Neural cell (in vitro differentiated cells): ENCODE measurements at regions not wholly inside any gene's neighbourhood (a gene's known extent, or its start where the extent isn't known, plus 50 kb on each side); places are given as distances from the start of the nearest gene placed in this dataset.

Experiments used
- CTCF ChIP-seq: fragments of 450-650 bp; IDR thresholded peaks from 2 replicates; pipeline ENCODE4 v1.5.1; 2014; ENCODE audit warnings: antibody characterized with exemption, mild to moderate bottlenecking, moderate library complexity; ENCODE audit not compliant: poor library complexity, severe bottlenecking
- EP300 ChIP-seq: fragments of 450-650 bp; conservative IDR thresholded peaks from 2 replicates; pipeline ENCODE4 v1.6.1; 2014; ENCODE audit warnings: antibody characterized with exemption, mild to moderate bottlenecking, moderate library complexity; ENCODE audit not compliant: poor library complexity, severe bottlenecking
- EZH2 ChIP-seq: fragments of 200-600, 300-800 bp; shearing (Covaris generic), sonication (generic); IDR thresholded peaks from 2 replicates; pipeline ENCODE4 v1.6.1; 2014; ENCODE audit warnings: antibody characterized with exemption, low read length, borderline replicate concordance, mild to moderate bottlenecking; ENCODE audit not compliant: insufficient read depth, poor library complexity, severe bottlenecking
- POLR2AphosphoS5 ChIP-seq: IDR thresholded peaks from 2 replicates; pipeline ENCODE4 v1.6.1; 2012
- RAD21 ChIP-seq: fragments of 450-650 bp; conservative IDR thresholded peaks from 2 replicates; pipeline ENCODE4 v1.6.1; 2014; ENCODE audit warnings: antibody characterized with exemption, mild to moderate bottlenecking, moderate library complexity
- REST ChIP-seq: IDR thresholded peaks from 2 replicates; pipeline ENCODE4 v1.6.1; 2012; ENCODE audit warnings: borderline replicate concordance
- TAF1 ChIP-seq: IDR thresholded peaks from 2 replicates; pipeline ENCODE4 v1.6.1; 2012; ENCODE audit warnings: low read depth

- TF ChIP-seq CTCF (no peak), EZH2 (no peak), REST (no peak), RAD21 (no peak), POLR2AphosphoS5 (no peak), TAF1 (no peak), EP300 (no peak)
Measured at GRCh38 chr9:38141746-38142591, 72.9 kb upstream of the SHB start.
